22Rv1 (cell line): ENCODE measurements at regions not wholly inside any gene's neighbourhood (a gene's known extent, or its start where the extent isn't known, plus 50 kb on each side); places are given as distances from the start of the nearest gene placed in this dataset.

ENCODE experiments used
- ZFX ChIP-seq: fragments of 450-650 bp; IDR thresholded peaks from 2 replicates; pipeline ENCODE4 v1.6.1; 2017; ENCODE audit warnings: antibody characterized with exemption, borderline replicate concordance
- TF ChIP-seq, protein P1 (sequence below): fragments of 450-650 bp; IDR thresholded peaks from 2 replicates; pipeline ENCODE4 v1.5.1; 2017; ENCODE audit warnings: mild to moderate bottlenecking

DNA sequence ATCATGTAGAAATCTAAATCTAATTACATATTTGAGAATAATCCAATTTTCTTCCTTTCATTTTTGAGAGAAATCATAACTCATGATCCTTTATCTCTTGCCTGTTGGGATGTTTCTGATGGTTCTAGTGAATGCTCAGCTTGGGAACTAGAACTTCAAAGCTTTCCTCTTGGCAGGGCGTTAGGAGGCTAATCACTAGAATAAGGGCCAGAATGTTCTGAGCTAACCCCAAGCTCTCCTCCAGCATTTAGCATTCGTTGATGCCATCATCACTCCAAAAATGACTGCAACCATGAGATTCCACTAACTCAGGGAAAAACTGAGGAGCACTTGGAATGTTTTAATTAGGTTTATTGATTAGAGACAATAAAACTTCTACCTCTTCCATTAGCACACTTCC lies 93.9 kb upstream of the DPT start:
- TF ChIP-seq, protein P1, sequence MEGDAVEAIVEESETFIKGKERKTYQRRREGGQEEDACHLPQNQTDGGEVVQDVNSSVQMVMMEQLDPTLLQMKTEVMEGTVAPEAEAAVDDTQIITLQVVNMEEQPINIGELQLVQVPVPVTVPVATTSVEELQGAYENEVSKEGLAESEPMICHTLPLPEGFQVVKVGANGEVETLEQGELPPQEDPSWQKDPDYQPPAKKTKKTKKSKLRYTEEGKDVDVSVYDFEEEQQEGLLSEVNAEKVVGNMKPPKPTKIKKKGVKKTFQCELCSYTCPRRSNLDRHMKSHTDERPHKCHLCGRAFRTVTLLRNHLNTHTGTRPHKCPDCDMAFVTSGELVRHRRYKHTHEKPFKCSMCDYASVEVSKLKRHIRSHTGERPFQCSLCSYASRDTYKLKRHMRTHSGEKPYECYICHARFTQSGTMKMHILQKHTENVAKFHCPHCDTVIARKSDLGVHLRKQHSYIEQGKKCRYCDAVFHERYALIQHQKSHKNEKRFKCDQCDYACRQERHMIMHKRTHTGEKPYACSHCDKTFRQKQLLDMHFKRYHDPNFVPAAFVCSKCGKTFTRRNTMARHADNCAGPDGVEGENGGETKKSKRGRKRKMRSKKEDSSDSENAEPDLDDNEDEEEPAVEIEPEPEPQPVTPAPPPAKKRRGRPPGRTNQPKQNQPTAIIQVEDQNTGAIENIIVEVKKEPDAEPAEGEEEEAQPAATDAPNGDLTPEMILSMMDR, result no peak
- TF ChIP-seq ZFX, result no peak
